ENCODE measurements at regions not wholly inside any gene's neighbourhood (a gene's known extent, or its start where the extent isn't known, plus 50 kb on each side); places are given as distances from the start of the nearest gene placed in this dataset.

GRCh38 chr5:109927639-109928038 lies 237.9 kb downstream of the MAN2A1 start:
- TF ChIP-seq TAF1 (IDR thresholded peaks at IDR 0.05; ENCODE audit: borderline replicate concordance, low read depth, low read length) (no peak), JUND (IDR thresholded peaks at IDR 0.05; ENCODE audit: low read depth, low read length) (no peak), CTCF (IDR thresholded peaks at IDR 0.05 in 2 of 3, conservative IDR thresholded peaks at IDR 0.05 in 1 of 3; ENCODE audit: control insufficient read depth in 2 of 3, extremely low read depth in 1 of 3, insufficient read depth in 1 of 3, low read depth in 3 of 3, low read length in 3 of 3) (no peak)
- TF ChIP-seq, protein P1, sequence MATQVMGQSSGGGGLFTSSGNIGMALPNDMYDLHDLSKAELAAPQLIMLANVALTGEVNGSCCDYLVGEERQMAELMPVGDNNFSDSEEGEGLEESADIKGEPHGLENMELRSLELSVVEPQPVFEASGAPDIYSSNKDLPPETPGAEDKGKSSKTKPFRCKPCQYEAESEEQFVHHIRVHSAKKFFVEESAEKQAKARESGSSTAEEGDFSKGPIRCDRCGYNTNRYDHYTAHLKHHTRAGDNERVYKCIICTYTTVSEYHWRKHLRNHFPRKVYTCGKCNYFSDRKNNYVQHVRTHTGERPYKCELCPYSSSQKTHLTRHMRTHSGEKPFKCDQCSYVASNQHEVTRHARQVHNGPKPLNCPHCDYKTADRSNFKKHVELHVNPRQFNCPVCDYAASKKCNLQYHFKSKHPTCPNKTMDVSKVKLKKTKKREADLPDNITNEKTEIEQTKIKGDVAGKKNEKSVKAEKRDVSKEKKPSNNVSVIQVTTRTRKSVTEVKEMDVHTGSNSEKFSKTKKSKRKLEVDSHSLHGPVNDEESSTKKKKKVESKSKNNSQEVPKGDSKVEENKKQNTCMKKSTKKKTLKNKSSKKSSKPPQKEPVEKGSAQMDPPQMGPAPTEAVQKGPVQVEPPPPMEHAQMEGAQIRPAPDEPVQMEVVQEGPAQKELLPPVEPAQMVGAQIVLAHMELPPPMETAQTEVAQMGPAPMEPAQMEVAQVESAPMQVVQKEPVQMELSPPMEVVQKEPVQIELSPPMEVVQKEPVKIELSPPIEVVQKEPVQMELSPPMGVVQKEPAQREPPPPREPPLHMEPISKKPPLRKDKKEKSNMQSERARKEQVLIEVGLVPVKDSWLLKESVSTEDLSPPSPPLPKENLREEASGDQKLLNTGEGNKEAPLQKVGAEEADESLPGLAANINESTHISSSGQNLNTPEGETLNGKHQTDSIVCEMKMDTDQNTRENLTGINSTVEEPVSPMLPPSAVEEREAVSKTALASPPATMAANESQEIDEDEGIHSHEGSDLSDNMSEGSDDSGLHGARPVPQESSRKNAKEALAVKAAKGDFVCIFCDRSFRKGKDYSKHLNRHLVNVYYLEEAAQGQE (IDR thresholded peaks at IDR 0.05; ENCODE audit: low read depth, low read length), result no peak
- TF ChIP-seq, protein P2, sequence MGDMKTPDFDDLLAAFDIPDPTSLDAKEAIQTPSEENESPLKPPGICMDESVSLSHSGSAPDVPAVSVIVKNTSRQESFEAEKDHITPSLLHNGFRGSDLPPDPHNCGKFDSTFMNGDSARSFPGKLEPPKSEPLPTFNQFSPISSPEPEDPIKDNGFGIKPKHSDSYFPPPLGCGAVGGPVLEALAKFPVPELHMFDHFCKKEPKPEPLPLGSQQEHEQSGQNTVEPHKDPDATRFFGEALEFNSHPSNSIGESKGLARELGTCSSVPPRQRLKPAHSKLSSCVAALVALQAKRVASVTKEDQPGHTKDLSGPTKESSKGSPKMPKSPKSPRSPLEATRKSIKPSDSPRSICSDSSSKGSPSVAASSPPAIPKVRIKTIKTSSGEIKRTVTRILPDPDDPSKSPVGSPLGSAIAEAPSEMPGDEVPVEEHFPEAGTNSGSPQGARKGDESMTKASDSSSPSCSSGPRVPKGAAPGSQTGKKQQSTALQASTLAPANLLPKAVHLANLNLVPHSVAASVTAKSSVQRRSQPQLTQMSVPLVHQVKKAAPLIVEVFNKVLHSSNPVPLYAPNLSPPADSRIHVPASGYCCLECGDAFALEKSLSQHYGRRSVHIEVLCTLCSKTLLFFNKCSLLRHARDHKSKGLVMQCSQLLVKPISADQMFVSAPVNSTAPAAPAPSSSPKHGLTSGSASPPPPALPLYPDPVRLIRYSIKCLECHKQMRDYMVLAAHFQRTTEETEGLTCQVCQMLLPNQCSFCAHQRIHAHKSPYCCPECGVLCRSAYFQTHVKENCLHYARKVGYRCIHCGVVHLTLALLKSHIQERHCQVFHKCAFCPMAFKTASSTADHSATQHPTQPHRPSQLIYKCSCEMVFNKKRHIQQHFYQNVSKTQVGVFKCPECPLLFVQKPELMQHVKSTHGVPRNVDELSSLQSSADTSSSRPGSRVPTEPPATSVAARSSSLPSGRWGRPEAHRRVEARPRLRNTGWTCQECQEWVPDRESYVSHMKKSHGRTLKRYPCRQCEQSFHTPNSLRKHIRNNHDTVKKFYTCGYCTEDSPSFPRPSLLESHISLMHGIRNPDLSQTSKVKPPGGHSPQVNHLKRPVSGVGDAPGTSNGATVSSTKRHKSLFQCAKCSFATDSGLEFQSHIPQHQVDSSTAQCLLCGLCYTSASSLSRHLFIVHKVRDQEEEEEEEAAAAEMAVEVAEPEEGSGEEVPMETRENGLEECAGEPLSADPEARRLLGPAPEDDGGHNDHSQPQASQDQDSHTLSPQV (IDR thresholded peaks at IDR 0.05), result no peak

All from GM12878 (cell line).